Lower leg skin (tissue), 4 donors: ENCODE measurements at regions not wholly inside any gene's neighbourhood (a gene's known extent, or its start where the extent isn't known, plus 50 kb on each side); places are given as distances from the start of the nearest gene placed in this dataset.
"Not testable (repeated sequence)": the region's sequence is repeated elsewhere in the genome, so short reads cannot be mapped to it uniquely, and the experiment has no call there.

Experiments used
- DNase-seq, 2 donors: peaks; one replicate each; pipeline ENCODE4 v3.0.0-alpha.2; 2019; ENCODE audit warnings: low spot score in 2 of 2
- H3K4me3 ChIP-seq: fragments of 200-600 bp; sonication (generic); 2 replicates; pipeline ENCODE4 v1.5.1; 2017; ENCODE audit warnings: mild to moderate bottlenecking, low read depth; ENCODE audit not compliant: poor library complexity, severe bottlenecking
- CTCF ChIP-seq, 3 donors: fragments of 450-650 bp; IDR thresholded peaks; one replicate each; pipeline ENCODE4 v1.5.1; 2016; ENCODE audit warnings: antibody characterized with exemption in 3 of 3, mild to moderate bottlenecking in 3 of 3, moderate library complexity in 2 of 3
- POLR2A ChIP-seq, 2 donors: fragments of 450-650 bp; IDR thresholded peaks; one replicate each; pipeline ENCODE4 v1.6.1; 2016 to 2017; ENCODE audit warnings: antibody characterized with exemption in 2 of 2, mild to moderate bottlenecking in 1 of 2, moderate library complexity in 1 of 2
- WGBS, 2 donors: methylation state at CpG; one replicate each; pipeline ENCODE4 v1.1.5; 2018; 5-methylcytosine and 5-hydroxymethylcytosine counted together
- intact Hi-C: fragments of 100-400 bp; cut with DNase I; formaldehyde crosslinking; loops from one replicate; pipeline ENCODE4 v1.15.0; 2023; ENCODE audit warnings: low total_unique reads

GRCh38 chr14:104304451-104305351, 166.3 kb downstream of the KIF26A start:
- no peak for DNase-seq
- WGBS, 2 donors: 64 to 69% methylated on average over 26 of the region's 27 CpGs
- intact Hi-C loops: no loop called here
- TF ChIP-seq CTCF (IDR thresholded peaks at IDR 0.05) (no peak), POLR2A (IDR thresholded peaks at IDR 0.05) (no peak)
- no peak overlapping the region for H3K4me3 ChIP-seq

- intact Hi-C loops: no loop called here
- DNase-seq: no peak
- no peak overlapping the region for H3K4me3 ChIP-seq
- WGBS, 2 donors: 90% methylated on average over 14 to 28 of the region's 29 CpGs
- TF ChIP-seq POLR2A (IDR thresholded peaks at IDR 0.05) (no peak), CTCF (IDR thresholded peaks at IDR 0.05) (no peak)
Measured at GRCh38 chr14:104305511-104306449, 167.4 kb downstream of the KIF26A start.

- 76 to 82% methylated on average over 17 of the region's 17 CpGs for WGBS, 2 donors
- H3K4me3 ChIP-seq: no peak overlapping the region
- intact Hi-C loops: no loop called here
- DNase-seq: no peak
- TF ChIP-seq CTCF (IDR thresholded peaks at IDR 0.05): no peak
- no peak for TF ChIP-seq POLR2A (IDR thresholded peaks at IDR 0.05)
Measured at GRCh38 chr14:104306450-104307040, 168.2 kb downstream of the KIF26A start.

GRCh38 chr14:104307246-104307626, 168.8 kb downstream of the KIF26A start:
- no peak for DNase-seq
- intact Hi-C loops: no loop called here
- no peak overlapping the region for H3K4me3 ChIP-seq
- 66 to 91% methylated on average over 5 to 7 of the region's 7 CpGs for WGBS, 2 donors
- no peak for TF ChIP-seq CTCF (IDR thresholded peaks at IDR 0.05)
- no peak for TF ChIP-seq POLR2A (IDR thresholded peaks at IDR 0.05)

GRCh38 chr14:104307627-104308401, 169.4 kb downstream of the KIF26A start:
- whole genome bisulfite sequencing, 2 donors: 89 to 93% methylated on average over 22 to 23 of the region's 25 CpGs
- no peak overlapping the region for H3K4me3 ChIP-seq
- no peak for DNase-seq
- intact Hi-C loops: no loop called here
- TF ChIP-seq POLR2A (IDR thresholded peaks at IDR 0.05): no peak
- TF ChIP-seq CTCF (IDR thresholded peaks at IDR 0.05): no peak

- WGBS, 2 donors: 58 to 83% methylated on average over 10 of the region's 10 CpGs
- DNase-seq, intact Hi-C loops, H3K4me3 ChIP-seq: not testable (repeated sequence)
Measured at GRCh38 chr14:104308534-104308933, 170.1 kb downstream of the KIF26A start.
